WTC11 (cell line): ENCODE measurements at regions not wholly inside any gene's neighbourhood (a gene's known extent, or its start where the extent isn't known, plus 50 kb on each side); places are given as distances from the start of the nearest gene placed in this dataset.

Experiments used
- ATAC-seq: fragments of 200-7000 bp; cut with Tn5 transposase; 2 replicates; pipeline ENCODE4 v1.10.0; 2021; ENCODE audit warnings: mild to moderate bottlenecking, moderate library complexity
- CTCF ChIA-PET: fragments of 300-600 bp; sonication (Branson Sonifier 250); formaldehyde crosslinking; loops from one replicate; lab custom pipeline; 2021; ENCODE audit warnings: antibody characterized with exemption; lab: Charles Lee
- POLR2A ChIA-PET: fragments of 350-600 bp; sonication (Branson Sonifier 250); formaldehyde crosslinking; loops from one replicate; lab custom pipeline; 2021; ENCODE audit warnings: antibody characterized with exemption; lab: Charles Lee
- DNase-seq: peaks from one replicate; pipeline ENCODE4 v3.0.0; 2021; ENCODE audit warnings: low spot score
- H3K27ac Mint-ChIP-seq: 2 replicates; pipeline ENCODE4 v1.8.0; 2021; ENCODE audit warnings: mixed read lengths
- H3K27me3 Mint-ChIP-seq: 2 replicates; pipeline ENCODE4 v1.8.0; 2021; ENCODE audit warnings: low read depth, mild to moderate bottlenecking, moderate library complexity, mixed read lengths
- H3K36me3 Mint-ChIP-seq: 2 replicates; pipeline ENCODE4 v1.8.0; 2021; ENCODE audit warnings: mixed read lengths
- H3K4me1 Mint-ChIP-seq: 2 replicates; pipeline ENCODE4 v1.8.0; 2022; ENCODE audit warnings: mixed read lengths
- H3K4me3 Mint-ChIP-seq: 2 replicates; pipeline ENCODE4 v1.8.0; 2021; ENCODE audit warnings: mild to moderate bottlenecking, moderate library complexity, mixed read lengths
- H3K9me3 Mint-ChIP-seq: 2 replicates; pipeline ENCODE4 v1.8.0; 2021; ENCODE audit warnings: mixed read lengths
- ATF1 ChIP-seq: sonication (generic); formaldehyde crosslinking; IDR thresholded peaks from 2 replicates; pipeline ENCODE4 v1.8.1; 2023; ENCODE audit warnings: mild to moderate bottlenecking, moderate library complexity, missing genetic modification reagents
- CREB1 ChIP-seq: sonication (generic); formaldehyde crosslinking; IDR thresholded peaks from 2 replicates; pipeline ENCODE4 v1.8.0; 2023; ENCODE audit warnings: mild to moderate bottlenecking, missing genetic modification reagents
- CREM ChIP-seq: sonication (generic); formaldehyde crosslinking; IDR thresholded peaks from 2 replicates; pipeline ENCODE4 v1.8.1; 2022; ENCODE audit warnings: mild to moderate bottlenecking, missing genetic modification reagents, moderate library complexity
- ELF4 ChIP-seq: sonication (generic); formaldehyde crosslinking; IDR thresholded peaks from 2 replicates; pipeline ENCODE4 v1.8.1; 2022; ENCODE audit warnings: low read depth, mild to moderate bottlenecking, moderate library complexity, missing genetic modification reagents
- EMX1 ChIP-seq: fragments of 250-450 bp; sonication (Bioruptor Pico); IDR thresholded peaks from 2 replicates; pipeline ENCODE4 v1.8.0; 2021; ENCODE audit warnings: mild to moderate bottlenecking
- GABPB1 ChIP-seq: sonication (generic); formaldehyde crosslinking; IDR thresholded peaks from 2 replicates; pipeline ENCODE4 v1.8.1; 2023; ENCODE audit warnings: mild to moderate bottlenecking, missing genetic modification reagents
- GTF2I ChIP-seq: fragments of 250-450 bp; sonication (Bioruptor Pico); conservative IDR thresholded peaks from 2 replicates; pipeline ENCODE4 v1.4.0; 2021; ENCODE audit warnings: mild to moderate bottlenecking
- KAT7 ChIP-seq: sonication (generic); formaldehyde crosslinking; IDR thresholded peaks from 2 replicates; pipeline ENCODE4 v1.8.1; 2023; ENCODE audit warnings: missing genetic modification reagents, mild to moderate bottlenecking, borderline replicate concordance
- MYBL2 ChIP-seq: sonication (generic); formaldehyde crosslinking; IDR thresholded peaks from 2 replicates; pipeline ENCODE4 v1.8.1; 2023; ENCODE audit warnings: mild to moderate bottlenecking, moderate library complexity, missing genetic modification reagents
- NFATC4 ChIP-seq: fragments of 250-450 bp; sonication (Bioruptor Pico); IDR thresholded peaks from 2 replicates; pipeline ENCODE4 v1.9.0; 2021; ENCODE audit warnings: mild to moderate bottlenecking
- RELA ChIP-seq: sonication (generic); formaldehyde crosslinking; IDR thresholded peaks from 2 replicates; pipeline ENCODE4 v1.8.1; 2022; ENCODE audit warnings: missing genetic modification reagents, mild to moderate bottlenecking, borderline replicate concordance
- RORB ChIP-seq: fragments of 250-450 bp; sonication (Bioruptor Pico); IDR thresholded peaks from 2 replicates; pipeline ENCODE4 v1.9.0; 2021; ENCODE audit warnings: mild to moderate bottlenecking
- SOX15 ChIP-seq: fragments of 250-450 bp; sonication (Bioruptor Pico); IDR thresholded peaks from 2 replicates; pipeline ENCODE4 v1.9.0; 2021; ENCODE audit warnings: mild to moderate bottlenecking
- ZNF121 ChIP-seq: sonication (generic); formaldehyde crosslinking; IDR thresholded peaks from 2 replicates; pipeline ENCODE4 v1.8.0; 2023; ENCODE audit warnings: missing genetic modification reagents
- ZNF138 ChIP-seq: sonication (generic); formaldehyde crosslinking; conservative IDR thresholded peaks from 2 replicates; pipeline ENCODE4 v1.8.1; 2022; ENCODE audit warnings: mild to moderate bottlenecking, moderate library complexity, missing genetic modification reagents
- TF ChIP-seq, protein P1 (sequence below): sonication (generic); formaldehyde crosslinking; IDR thresholded peaks from 2 replicates; pipeline ENCODE4 v1.8.1; 2023; ENCODE audit warnings: mild to moderate bottlenecking, missing genetic modification reagents
- TF ChIP-seq, protein P2 (sequence below): sonication (generic); formaldehyde crosslinking; IDR thresholded peaks from 2 replicates; pipeline ENCODE4 v1.8.1; 2022; ENCODE audit warnings: low read depth, mild to moderate bottlenecking, moderate library complexity, missing genetic modification reagents, borderline replicate concordance
- TF ChIP-seq, protein P3 (sequence below): sonication (generic); formaldehyde crosslinking; IDR thresholded peaks from 2 replicates; pipeline ENCODE4 v1.8.0; 2022; ENCODE audit warnings: mild to moderate bottlenecking, missing genetic modification reagents
- TF ChIP-seq, protein P4 (sequence below): fragments of 250-450 bp; sonication (Bioruptor Pico); IDR thresholded peaks from 2 replicates; pipeline ENCODE4 v1.8.0; 2021; ENCODE audit warnings: mild to moderate bottlenecking
- TF ChIP-seq, protein P5 (sequence below): fragments of 250-450 bp; sonication (Bioruptor Pico); IDR thresholded peaks from 2 replicates; pipeline ENCODE4 v1.9.0; 2021; ENCODE audit warnings: mild to moderate bottlenecking
- TF ChIP-seq, protein P6 (sequence below): fragments of 250-450 bp; sonication (Bioruptor Pico); IDR thresholded peaks from 2 replicates; pipeline ENCODE4 v1.9.0; 2021; ENCODE audit warnings: moderate library complexity, mild to moderate bottlenecking, inconsistent platforms, borderline replicate concordance
- TF ChIP-seq, protein P7 (sequence below): sonication (generic); formaldehyde crosslinking; IDR thresholded peaks from 2 replicates; pipeline ENCODE4 v1.8.1; 2022; ENCODE audit warnings: missing genetic modification reagents, borderline replicate concordance
- TF ChIP-seq, protein P8 (sequence below): sonication (generic); formaldehyde crosslinking; IDR thresholded peaks from 2 replicates; pipeline ENCODE4 v1.8.0; 2022; ENCODE audit warnings: missing genetic modification reagents
- TF ChIP-seq, protein P9 (sequence below): sonication (generic); formaldehyde crosslinking; IDR thresholded peaks from 2 replicates; pipeline ENCODE4 v1.8.1; 2022; ENCODE audit warnings: mild to moderate bottlenecking, missing genetic modification reagents, moderate library complexity, borderline replicate concordance

DNA sequence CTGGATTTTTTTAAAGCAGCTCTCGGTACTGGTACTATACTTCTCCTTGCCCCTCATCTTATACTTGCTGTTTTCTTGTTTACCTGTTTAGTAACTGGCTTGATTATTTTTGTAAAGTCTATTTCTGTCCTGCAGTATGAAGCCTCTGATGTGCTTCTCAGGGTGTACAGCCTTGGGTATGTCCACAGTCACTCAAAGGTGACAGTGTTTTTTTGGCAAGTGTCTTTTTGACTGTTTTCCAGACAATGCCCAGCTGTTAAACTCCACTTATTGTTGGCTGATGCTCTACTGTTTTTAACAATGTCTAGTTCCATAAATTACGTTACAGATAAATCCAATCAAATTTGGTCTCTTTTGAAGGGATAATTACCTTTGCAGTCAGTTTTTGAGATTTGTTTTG is 475.2 kb downstream of the JRKL start (continued):
- TF ChIP-seq, protein P1, sequence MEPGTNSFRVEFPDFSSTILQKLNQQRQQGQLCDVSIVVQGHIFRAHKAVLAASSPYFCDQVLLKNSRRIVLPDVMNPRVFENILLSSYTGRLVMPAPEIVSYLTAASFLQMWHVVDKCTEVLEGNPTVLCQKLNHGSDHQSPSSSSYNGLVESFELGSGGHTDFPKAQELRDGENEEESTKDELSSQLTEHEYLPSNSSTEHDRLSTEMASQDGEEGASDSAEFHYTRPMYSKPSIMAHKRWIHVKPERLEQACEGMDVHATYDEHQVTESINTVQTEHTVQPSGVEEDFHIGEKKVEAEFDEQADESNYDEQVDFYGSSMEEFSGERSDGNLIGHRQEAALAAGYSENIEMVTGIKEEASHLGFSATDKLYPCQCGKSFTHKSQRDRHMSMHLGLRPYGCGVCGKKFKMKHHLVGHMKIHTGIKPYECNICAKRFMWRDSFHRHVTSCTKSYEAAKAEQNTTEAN (CRISPR knock-in tag) = no peak
- TF ChIP-seq GABPB1 (CRISPR knock-in tag) = no peak
- TF ChIP-seq, protein P2, sequence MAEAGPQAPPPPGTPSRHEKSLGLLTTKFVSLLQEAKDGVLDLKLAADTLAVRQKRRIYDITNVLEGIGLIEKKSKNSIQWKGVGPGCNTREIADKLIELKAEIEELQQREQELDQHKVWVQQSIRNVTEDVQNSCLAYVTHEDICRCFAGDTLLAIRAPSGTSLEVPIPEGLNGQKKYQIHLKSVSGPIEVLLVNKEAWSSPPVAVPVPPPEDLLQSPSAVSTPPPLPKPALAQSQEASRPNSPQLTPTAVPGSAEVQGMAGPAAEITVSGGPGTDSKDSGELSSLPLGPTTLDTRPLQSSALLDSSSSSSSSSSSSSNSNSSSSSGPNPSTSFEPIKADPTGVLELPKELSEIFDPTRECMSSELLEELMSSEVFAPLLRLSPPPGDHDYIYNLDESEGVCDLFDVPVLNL (CRISPR knock-in tag) = no peak
- TF ChIP-seq, protein P3, sequence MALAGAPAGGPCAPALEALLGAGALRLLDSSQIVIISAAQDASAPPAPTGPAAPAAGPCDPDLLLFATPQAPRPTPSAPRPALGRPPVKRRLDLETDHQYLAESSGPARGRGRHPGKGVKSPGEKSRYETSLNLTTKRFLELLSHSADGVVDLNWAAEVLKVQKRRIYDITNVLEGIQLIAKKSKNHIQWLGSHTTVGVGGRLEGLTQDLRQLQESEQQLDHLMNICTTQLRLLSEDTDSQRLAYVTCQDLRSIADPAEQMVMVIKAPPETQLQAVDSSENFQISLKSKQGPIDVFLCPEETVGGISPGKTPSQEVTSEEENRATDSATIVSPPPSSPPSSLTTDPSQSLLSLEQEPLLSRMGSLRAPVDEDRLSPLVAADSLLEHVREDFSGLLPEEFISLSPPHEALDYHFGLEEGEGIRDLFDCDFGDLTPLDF (CRISPR knock-in tag) = no peak
- TF ChIP-seq, protein P4, sequence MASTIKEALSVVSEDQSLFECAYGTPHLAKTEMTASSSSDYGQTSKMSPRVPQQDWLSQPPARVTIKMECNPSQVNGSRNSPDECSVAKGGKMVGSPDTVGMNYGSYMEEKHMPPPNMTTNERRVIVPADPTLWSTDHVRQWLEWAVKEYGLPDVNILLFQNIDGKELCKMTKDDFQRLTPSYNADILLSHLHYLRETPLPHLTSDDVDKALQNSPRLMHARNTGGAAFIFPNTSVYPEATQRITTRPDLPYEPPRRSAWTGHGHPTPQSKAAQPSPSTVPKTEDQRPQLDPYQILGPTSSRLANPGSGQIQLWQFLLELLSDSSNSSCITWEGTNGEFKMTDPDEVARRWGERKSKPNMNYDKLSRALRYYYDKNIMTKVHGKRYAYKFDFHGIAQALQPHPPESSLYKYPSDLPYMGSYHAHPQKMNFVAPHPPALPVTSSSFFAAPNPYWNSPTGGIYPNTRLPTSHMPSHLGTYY (CRISPR knock-in tag) = no peak
- no peak for TF ChIP-seq SOX15
- TF ChIP-seq EMX1 (CRISPR knock-in tag) = no peak
- no peak for TF ChIP-seq RORB (CRISPR knock-in tag)

DNA sequence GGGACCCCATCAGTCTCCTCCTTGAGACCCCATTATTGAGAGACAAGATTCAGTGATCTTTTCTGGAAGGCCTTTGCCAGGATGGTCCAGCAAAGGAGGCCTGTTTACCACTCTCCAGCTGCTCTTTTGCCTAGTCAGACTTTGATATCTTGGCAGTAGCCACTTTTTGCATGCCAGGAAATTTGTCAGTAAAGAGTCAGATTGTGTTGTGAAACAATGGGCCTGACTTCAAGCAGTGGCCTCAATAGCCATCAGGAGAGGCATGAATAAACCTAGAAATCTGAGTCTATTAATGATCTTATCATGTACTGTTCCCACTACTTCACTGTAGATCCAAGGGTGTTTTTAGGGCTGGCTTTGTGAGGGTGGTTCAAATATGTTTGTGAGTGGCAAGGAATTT is 479.4 kb downstream of the JRKL start:
- H3K4me1 Mint-ChIP-seq = no peaks in the 10 kb centered on the region
- ATAC-seq = no peak
- H3K9me3 Mint-ChIP-seq = no peaks in the 10 kb centered on the region

More for the DNA sequence above, 479.4 kb downstream of the JRKL start:
- no peak overlapping the region for H3K27ac Mint-ChIP-seq
- no peaks in the 10 kb centered on the region for H3K27me3 Mint-ChIP-seq
- DNase-seq = no peak
- ChIA-PET CTCF (no interaction called here), POLR2A (no interaction called here)
- TF ChIP-seq, protein P5, sequence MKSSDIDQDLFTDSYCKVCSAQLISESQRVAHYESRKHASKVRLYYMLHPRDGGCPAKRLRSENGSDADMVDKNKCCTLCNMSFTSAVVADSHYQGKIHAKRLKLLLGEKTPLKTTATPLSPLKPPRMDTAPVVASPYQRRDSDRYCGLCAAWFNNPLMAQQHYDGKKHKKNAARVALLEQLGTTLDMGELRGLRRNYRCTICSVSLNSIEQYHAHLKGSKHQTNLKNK (CRISPR knock-in tag) = no peak
- TF ChIP-seq ELF4 (CRISPR knock-in tag) = no peak
- TF ChIP-seq GTF2I (CRISPR knock-in tag) = no peak
- TF ChIP-seq, protein P6, sequence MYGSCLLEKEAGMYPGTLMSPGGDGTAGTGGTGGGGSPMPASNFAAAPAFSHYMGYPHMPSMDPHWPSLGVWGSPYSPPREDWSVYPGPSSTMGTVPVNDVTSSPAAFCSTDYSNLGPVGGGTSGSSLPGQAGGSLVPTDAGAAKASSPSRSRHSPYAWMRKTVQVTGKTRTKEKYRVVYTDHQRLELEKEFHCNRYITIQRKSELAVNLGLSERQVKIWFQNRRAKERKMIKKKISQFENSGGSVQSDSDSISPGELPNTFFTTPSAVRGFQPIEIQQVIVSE = no peak
- TF ChIP-seq NFATC4 (CRISPR knock-in tag) = no peak
- TF ChIP-seq ZNF121 (CRISPR knock-in tag) = no peak
- no peak for TF ChIP-seq ZNF138
- TF ChIP-seq, protein P7, sequence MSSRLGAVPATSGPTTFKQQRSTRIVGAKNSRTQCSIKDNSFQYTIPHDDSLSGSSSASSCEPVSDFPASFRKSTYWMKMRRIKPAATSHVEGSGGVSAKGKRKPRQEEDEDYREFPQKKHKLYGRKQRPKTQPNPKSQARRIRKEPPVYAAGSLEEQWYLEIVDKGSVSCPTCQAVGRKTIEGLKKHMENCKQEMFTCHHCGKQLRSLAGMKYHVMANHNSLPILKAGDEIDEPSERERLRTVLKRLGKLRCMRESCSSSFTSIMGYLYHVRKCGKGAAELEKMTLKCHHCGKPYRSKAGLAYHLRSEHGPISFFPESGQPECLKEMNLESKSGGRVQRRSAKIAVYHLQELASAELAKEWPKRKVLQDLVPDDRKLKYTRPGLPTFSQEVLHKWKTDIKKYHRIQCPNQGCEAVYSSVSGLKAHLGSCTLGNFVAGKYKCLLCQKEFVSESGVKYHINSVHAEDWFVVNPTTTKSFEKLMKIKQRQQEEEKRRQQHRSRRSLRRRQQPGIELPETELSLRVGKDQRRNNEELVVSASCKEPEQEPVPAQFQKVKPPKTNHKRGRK = no peak
- TF ChIP-seq RELA (CRISPR knock-in tag) = no peak
- TF ChIP-seq ATF1 (CRISPR knock-in tag) = no peak
- TF ChIP-seq, protein P8, sequence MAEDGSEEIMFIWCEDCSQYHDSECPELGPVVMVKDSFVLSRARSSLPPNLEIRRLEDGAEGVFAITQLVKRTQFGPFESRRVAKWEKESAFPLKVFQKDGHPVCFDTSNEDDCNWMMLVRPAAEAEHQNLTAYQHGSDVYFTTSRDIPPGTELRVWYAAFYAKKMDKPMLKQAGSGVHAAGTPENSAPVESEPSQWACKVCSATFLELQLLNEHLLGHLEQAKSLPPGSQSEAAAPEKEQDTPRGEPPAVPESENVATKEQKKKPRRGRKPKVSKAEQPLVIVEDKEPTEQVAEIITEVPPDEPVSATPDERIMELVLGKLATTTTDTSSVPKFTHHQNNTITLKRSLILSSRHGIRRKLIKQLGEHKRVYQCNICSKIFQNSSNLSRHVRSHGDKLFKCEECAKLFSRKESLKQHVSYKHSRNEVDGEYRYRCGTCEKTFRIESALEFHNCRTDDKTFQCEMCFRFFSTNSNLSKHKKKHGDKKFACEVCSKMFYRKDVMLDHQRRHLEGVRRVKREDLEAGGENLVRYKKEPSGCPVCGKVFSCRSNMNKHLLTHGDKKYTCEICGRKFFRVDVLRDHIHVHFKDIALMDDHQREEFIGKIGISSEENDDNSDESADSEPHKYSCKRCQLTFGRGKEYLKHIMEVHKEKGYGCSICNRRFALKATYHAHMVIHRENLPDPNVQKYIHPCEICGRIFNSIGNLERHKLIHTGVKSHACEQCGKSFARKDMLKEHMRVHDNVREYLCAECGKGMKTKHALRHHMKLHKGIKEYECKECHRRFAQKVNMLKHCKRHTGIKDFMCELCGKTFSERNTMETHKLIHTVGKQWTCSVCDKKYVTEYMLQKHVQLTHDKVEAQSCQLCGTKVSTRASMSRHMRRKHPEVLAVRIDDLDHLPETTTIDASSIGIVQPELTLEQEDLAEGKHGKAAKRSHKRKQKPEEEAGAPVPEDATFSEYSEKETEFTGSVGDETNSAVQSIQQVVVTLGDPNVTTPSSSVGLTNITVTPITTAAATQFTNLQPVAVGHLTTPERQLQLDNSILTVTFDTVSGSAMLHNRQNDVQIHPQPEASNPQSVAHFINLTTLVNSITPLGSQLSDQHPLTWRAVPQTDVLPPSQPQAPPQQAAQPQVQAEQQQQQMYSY = no peak
- no peak for TF ChIP-seq CREM (CRISPR knock-in tag)
- no peak for TF ChIP-seq MYBL2 (CRISPR knock-in tag)
- TF ChIP-seq CREB1 = no peak
- no peak for TF ChIP-seq KAT7 (CRISPR knock-in tag)
- TF ChIP-seq, protein P9, sequence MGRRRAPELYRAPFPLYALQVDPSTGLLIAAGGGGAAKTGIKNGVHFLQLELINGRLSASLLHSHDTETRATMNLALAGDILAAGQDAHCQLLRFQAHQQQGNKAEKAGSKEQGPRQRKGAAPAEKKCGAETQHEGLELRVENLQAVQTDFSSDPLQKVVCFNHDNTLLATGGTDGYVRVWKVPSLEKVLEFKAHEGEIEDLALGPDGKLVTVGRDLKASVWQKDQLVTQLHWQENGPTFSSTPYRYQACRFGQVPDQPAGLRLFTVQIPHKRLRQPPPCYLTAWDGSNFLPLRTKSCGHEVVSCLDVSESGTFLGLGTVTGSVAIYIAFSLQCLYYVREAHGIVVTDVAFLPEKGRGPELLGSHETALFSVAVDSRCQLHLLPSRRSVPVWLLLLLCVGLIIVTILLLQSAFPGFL (CRISPR knock-in tag) = no peak
- no peaks in the 10 kb centered on the region for H3K36me3 Mint-ChIP-seq
- no peak overlapping the region for H3K4me3 Mint-ChIP-seq
